ENCODE measurements at regions not wholly inside any gene's neighbourhood (a gene's known extent, or its start where the extent isn't known, plus 50 kb on each side); places are given as distances from the start of the nearest gene placed in this dataset.
A peak's percentile ranks its signal among the peaks of the same experiment; 100 is the strongest.
"Not testable (repeated sequence)": the region's sequence is repeated elsewhere in the genome, so short reads cannot be mapped to it uniquely, and the experiment has no call there.

DNA sequence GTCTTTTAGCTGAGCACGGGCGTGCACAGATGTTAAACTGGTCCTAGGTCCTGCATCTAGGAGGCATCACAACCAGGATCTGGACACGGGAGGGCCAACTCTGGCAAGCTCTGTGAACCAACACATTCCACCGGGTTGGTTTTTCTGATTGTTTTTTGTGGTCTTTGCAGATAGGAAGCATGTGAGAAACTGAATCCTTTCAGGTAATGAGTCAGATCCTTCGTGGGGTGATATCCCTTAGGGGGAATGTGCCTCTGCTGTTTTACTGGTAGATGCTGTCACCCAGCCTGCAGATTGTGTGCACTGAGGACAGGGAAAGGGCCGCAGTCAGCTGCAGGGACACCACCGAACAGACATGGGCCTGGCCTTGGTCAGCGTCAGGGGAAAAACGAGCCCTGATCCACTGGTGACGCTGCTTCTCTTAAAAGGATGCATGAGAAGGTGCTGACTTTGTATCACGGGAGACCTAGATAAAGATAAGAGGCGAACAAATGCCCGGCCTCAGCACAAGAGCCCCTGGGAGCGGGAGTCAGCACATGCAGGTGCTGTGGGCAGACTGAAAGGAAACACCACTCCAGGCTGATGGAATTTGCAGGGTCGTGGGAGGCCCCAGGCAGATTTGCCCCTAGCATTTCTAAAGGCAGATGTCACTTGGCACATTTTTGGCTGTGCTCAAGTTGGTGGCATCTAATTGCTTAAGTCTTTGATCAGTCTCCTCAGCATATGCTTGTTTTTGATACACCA is 51.1 kb downstream of the DOP1B start:
- Histone ChIP-seq H3K4me3 (no peak overlapping the region), H3K27me3 (ENCODE audit: low read depth) (no peaks in the 10 kb centered on the region), H3K4me1 (no peaks in the 10 kb centered on the region), H3K36me3 (replicated peaks) (no peaks in the 10 kb centered on the region), H3K9me3 (no peaks in the 10 kb centered on the region)
- DNase-seq (ENCODE audit: low spot score in 2 of 2): no peak
- in situ Hi-C loops (cut with MboI; ENCODE audit: low sequenced_read_pairs): no loop called here

DNA sequence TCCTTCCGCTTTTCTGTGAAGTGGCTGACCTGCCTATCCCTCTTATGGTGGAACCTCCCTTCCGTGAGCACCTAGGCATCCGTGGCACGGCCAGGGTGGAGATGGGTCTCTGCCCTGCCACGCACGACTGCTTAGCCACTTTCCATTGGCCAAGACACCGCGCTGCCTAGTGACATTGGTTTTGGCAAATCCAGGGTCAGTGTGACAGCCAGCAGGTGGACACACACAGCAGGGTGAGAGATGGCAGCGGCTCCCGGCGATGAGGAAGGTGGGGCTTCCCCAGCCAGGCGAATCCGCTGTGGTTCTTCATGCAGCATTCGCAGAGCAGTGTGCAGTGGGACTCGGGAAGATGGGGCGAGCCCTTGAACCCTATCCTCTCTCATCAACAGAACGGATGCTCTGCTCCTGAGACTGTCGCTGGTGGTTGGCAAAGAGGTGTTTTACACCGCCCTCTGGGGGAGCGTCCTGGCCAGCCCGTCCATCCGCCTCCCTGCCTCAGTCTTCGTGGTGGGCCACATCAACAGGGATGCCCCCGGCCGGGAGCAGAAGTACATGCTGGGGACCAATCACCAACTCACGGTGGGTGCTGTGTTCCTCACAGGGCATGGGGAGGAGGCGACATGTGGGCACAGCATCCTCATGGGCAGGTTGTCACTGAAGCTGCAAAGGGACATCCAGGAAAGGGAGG is 51.8 kb downstream of the DOP1B start:
- DNase-seq (ENCODE audit: low spot score in 2 of 2): no peak
- H3K4me1 ChIP-seq: no peaks in the 10 kb centered on the region

DNA sequence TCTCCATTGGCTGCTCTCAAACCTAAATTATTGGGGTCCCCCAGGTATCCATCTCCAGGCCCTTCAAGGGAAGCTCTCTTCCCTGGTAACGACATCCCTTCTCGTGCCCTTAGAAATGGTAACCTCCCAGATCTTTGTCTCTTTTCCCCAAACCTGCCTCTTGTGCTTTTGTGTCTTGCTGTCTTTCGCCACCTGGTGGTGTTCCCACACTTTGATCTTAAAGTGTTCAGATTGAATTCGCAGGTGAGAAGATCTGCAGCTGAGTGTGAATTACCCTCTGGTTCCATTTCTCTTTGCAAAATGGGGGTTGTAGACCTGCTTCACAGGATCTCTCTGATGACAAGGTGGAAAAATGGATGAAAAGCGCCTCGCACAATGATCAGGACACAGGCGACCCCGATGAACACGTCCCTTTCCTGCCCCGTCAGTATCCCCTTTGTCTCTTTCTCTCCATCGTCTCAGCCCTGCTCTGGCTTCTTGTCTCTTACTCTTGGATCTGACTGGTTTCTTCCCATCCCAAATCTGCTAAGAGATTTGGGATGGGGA is 53.1 kb downstream of the DOP1B start:
- in situ Hi-C loops (cut with MboI; ENCODE audit: low sequenced_read_pairs): no loop called here
- no peaks in the 10 kb centered on the region for H3K27me3 ChIP-seq (ENCODE audit: low read depth)
- H3K4me1 ChIP-seq: no peaks in the 10 kb centered on the region

More for the DNA sequence above, 51.8 kb downstream of the DOP1B start:
- no peaks in the 10 kb centered on the region for H3K27me3 ChIP-seq (ENCODE audit: low read depth)
- H3K9me3 ChIP-seq: no peaks in the 10 kb centered on the region
- H3K36me3 ChIP-seq (replicated peaks): no peaks in the 10 kb centered on the region
- H3K4me3 ChIP-seq: no peak overlapping the region
- in situ Hi-C loops (cut with MboI; ENCODE audit: low sequenced_read_pairs): no loop called here

DNA sequence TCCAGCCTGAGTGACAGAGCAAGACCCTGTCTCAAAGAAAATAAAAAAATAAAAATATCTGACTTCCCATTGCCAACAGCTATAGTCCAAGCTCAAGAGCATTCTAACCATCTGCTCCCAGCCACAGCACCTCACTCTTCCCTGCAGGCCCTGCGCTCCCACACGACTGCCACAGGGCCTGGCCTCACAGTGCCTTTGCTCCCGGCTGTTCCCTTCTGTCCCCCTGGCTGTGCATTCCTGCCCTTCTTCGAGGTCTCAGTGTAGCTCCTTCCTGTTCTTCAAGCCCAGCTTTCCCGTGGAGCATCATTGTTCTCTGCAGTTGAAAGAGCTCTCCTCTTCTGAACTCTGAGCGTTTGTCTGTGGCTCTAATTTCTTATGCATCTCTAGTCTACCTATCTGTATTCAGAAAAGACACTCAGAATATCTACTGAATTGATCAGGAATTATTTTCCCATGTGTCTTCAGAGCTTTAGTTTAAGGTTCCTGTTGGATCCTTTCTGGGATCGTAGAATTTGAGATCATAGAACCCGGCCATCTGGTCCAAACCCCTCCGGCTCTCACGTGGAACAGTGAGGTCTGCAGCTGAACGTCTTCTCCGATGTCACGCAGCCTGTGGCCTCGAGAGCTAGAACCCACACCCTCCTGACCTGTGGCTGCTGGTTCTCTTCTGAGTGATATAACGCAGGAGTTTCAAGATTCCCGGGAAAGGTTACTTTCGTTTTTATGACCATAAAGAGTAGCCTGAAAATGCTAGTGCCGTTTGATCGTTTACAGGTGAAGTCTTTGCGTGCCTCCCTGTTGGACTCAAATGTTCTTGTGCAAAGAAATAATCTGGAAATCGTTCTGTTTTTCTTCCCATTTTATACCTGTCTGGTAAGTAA is 54.4 kb downstream of the DOP1B start:
- Histone ChIP-seq H3K4me3 (no peak overlapping the region), H3K9me3 (no peaks in the 10 kb centered on the region), H3K36me3 (replicated peaks) (peaks cover 6% of the 10 kb centered on the region), H3K27me3 (ENCODE audit: low read depth) (no peaks in the 10 kb centered on the region), H3K4me1 (no peaks in the 10 kb centered on the region)
- DNase-seq (ENCODE audit: low spot score in 2 of 2): no peak
- in situ Hi-C loops (cut with MboI; ENCODE audit: low sequenced_read_pairs): no loop called here

More for the DNA sequence above, 53.1 kb downstream of the DOP1B start:
- no peak overlapping the region for H3K4me3 ChIP-seq
- H3K36me3 ChIP-seq (replicated peaks): peaks cover 6% of the 10 kb centered on the region
- H3K9me3 ChIP-seq: no peaks in the 10 kb centered on the region
- DNase-seq (ENCODE audit: low spot score in 2 of 2): peak; percentile 15 to 48

DNA sequence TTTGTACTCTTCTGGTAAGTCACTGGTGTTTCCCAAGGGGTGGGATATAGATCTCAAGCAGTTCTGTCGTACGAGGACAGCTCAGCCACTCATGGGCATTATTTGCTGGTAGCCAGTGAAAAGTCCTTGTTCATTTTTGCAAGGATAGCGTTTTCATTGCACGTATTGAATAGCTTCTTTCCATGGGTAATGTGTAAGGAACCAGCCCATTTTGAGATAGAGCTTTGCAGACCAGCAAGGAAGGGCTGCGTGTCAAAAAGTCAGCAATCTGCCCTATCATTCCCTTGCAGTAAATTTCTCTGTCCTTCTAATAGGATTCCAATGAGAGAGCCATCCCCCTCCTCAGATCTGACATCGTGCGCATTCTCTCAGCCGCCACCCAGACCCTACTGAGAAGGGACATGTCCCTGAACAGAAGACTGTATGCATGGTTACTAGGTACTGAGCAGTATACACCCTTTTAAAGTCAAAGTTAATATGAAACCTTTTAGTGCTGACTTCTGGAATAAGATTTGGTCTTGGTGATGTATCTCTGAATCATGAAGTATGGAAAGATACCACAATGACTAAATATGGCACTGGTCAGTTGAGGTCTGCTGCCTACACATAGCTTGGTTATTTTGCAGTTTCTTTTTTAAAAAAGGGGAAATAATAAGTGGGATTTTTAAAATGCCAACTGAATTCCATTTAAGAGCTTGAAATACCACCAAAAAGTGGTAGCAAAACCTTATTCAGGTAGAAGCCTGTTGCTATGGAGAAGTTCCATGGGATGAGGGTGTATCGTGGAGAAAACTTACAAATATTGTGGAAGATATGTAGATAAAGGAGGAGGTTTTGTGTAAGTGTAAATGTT is 55.3 kb downstream of the DOP1B start:
- Histone ChIP-seq H3K9me3 (no peaks in the 10 kb centered on the region), H3K4me3 (no peak overlapping the region), H3K36me3 (replicated peaks) (peaks cover 6% of the 10 kb centered on the region), H3K4me1 (no peaks in the 10 kb centered on the region), H3K27me3 (ENCODE audit: low read depth) (no peaks in the 10 kb centered on the region)
- DNase-seq (ENCODE audit: low spot score in 2 of 2): no peak
- in situ Hi-C loops (cut with MboI; ENCODE audit: low sequenced_read_pairs): no loop called here

DNA sequence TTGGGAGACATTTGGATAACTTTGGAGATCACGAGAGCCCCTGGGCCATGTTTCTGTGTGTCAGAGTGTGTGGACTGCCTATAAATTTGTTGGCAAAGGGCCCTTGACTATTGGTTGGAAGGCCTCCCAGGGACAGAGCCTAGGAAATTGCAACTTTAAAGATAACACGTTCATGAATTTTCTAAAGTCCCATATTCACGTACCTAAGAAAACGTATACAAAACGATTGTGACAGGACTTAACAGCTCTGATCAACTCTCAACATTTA is 55.8 kb downstream of the DOP1B start:
- H3K27me3 ChIP-seq (ENCODE audit: low read depth): no peaks in the 10 kb centered on the region
- H3K36me3 ChIP-seq (replicated peaks): peaks cover 6% of the 10 kb centered on the region
- no peaks in the 10 kb centered on the region for H3K9me3 ChIP-seq
- in situ Hi-C loops (cut with MboI; ENCODE audit: low sequenced_read_pairs): no loop called here
- no peaks in the 10 kb centered on the region for H3K4me1 ChIP-seq
- H3K4me3 ChIP-seq: no peak overlapping the region
- DNase-seq (ENCODE audit: low spot score in 2 of 2): no peak

DNA sequence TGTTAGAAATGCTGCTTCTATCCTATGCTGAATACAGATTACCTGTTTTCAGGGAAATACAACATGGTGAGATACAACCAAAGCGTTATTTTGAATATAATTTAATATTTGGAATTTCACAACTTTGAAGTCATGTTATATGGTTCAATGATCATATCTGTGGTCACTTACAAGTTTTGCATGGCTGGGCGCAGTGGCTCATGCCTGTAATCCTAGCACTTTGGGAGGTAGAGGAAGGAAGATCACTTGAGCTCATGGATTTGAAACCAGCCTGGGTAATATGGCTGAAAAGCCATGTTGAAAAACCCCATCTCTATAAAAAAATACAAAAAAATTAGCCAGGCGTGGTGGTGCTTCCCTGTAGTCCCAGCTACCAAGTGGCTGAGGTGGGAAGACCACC is 57.9 kb downstream of the DOP1B start:
- Histone ChIP-seq H3K4me3 (no peak overlapping the region), H3K4me1 (no peaks in the 10 kb centered on the region), H3K36me3 (replicated peaks) (peaks cover 6% of the 10 kb centered on the region), H3K27me3 (ENCODE audit: low read depth) (no peaks in the 10 kb centered on the region), H3K9me3 (no peaks in the 10 kb centered on the region)
- in situ Hi-C loops (cut with MboI; ENCODE audit: low sequenced_read_pairs): no loop called here
- no peak for DNase-seq (ENCODE audit: low spot score in 2 of 2)

DNA sequence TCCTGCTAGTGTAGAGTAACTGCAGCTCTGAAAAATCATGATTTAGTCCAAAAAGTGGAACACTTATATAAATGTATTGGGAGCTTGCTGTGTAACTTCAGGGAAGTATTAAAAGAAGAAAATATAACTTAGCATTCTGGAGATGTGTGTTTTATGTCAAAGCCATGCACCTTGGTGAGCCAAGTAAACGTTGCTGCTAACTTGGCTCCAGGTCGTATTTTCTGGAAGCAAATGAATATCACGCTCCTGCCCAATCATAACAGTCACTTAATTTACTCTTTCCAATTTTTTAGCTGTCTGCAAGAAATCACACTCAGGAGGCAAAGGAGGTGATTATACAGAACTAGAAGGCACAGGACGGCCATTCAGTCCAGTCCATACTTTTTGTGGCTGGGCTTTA is 61.1 kb downstream of the DOP1B start:
- Histone ChIP-seq H3K36me3 (replicated peaks) (peaks cover 6% of the 10 kb centered on the region), H3K9me3 (no peaks in the 10 kb centered on the region), H3K4me1 (no peaks in the 10 kb centered on the region), H3K4me3 (no peak overlapping the region), H3K27me3 (ENCODE audit: low read depth) (no peaks in the 10 kb centered on the region)
- no peak for DNase-seq (ENCODE audit: low spot score in 2 of 2)
- in situ Hi-C loops (cut with MboI; ENCODE audit: low sequenced_read_pairs): no loop called here

DNA sequence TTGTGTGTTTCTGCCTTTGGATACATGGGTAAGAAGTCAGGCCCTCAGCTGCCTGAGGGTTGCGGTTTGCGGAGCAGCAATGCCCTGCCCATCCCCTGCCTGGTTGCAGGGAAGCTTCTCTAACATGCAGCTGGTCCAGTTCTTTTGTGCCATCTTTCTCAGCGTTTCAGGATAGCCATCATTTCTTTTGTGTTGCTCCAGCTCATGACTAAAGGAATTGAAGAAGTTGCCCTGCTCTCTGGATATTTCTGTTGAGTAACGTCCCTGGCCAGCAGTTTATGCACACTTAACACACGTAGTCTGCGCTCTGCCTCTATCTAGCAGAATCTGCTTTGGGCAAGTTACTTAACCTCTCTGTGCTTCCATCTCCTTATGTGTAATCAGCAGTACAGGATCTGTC is 62.1 kb downstream of the DOP1B start:
- peaks cover 6% of the 10 kb centered on the region for H3K36me3 ChIP-seq (replicated peaks)
- no peaks in the 10 kb centered on the region for H3K9me3 ChIP-seq
- no peak overlapping the region for H3K4me3 ChIP-seq
- no peaks in the 10 kb centered on the region for H3K4me1 ChIP-seq
- no peak for DNase-seq (ENCODE audit: low spot score in 2 of 2)
- in situ Hi-C loops (cut with MboI; ENCODE audit: low sequenced_read_pairs): no loop called here
- H3K27me3 ChIP-seq (ENCODE audit: low read depth): no peaks in the 10 kb centered on the region

DNA sequence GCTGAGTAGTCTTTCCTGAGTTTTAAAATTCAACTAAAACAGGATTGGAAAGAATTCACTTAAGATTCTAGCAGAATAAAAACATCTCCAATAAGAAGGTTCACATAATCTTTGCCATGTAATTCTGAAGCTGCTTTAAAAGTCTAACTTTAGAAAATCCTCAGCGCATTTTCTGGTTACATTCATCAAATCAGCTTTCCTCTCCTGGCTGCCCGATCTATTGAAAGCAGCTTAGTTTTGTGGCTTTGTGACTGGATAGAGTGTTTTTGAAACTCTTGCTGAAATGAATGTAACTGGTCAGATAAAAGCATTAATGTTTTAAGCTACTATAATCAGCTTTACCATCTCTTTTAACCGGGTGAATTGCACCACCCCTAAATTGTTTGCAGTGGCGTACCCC is 66.8 kb downstream of the DOP1B start:
- no peaks in the 10 kb centered on the region for H3K9me3 ChIP-seq
- H3K4me1 ChIP-seq: no peaks in the 10 kb centered on the region
- in situ Hi-C loops (cut with MboI; ENCODE audit: low sequenced_read_pairs): no loop called here
- peaks cover 2% of the 10 kb centered on the region; the same call in 1 of the 2 replicates for H3K36me3 ChIP-seq (replicated peaks)
- H3K4me3 ChIP-seq: no peak overlapping the region
- peak in 1 of 2 experiments; percentile 6 for DNase-seq (ENCODE audit: low spot score in 2 of 2)
- H3K27me3 ChIP-seq (ENCODE audit: low read depth): no peaks in the 10 kb centered on the region

DNA sequence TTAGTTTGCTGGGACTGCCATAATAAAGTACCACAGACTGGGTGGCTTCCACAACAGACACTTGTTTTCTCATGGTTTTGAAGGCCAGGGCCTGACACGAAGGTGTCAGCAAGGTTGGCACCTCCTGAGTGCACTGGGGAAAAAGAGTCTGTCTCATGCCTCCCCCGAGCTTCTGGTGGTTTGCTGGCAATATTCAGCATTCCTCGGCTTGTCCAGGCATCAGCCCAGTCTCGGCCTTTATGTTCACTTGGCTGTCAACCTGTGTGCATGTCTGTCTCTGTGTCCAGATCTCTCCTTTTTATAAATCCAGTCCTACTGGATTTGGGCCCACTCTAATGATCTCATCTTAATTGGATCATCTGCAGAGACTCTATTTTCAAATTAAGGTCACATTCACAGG is 72.6 kb downstream of the DOP1B start:
- no peaks in the 10 kb centered on the region for H3K4me1 ChIP-seq
- H3K27me3 ChIP-seq (ENCODE audit: low read depth): no peaks in the 10 kb centered on the region
- no peaks in the 10 kb centered on the region for H3K9me3 ChIP-seq
- no peak for DNase-seq (ENCODE audit: low spot score in 2 of 2)
- in situ Hi-C loops (cut with MboI; ENCODE audit: low sequenced_read_pairs): no loop called here
- H3K4me3 ChIP-seq: no peak overlapping the region
- H3K36me3 ChIP-seq (replicated peaks): peaks cover 8% of the 10 kb centered on the region

DNA sequence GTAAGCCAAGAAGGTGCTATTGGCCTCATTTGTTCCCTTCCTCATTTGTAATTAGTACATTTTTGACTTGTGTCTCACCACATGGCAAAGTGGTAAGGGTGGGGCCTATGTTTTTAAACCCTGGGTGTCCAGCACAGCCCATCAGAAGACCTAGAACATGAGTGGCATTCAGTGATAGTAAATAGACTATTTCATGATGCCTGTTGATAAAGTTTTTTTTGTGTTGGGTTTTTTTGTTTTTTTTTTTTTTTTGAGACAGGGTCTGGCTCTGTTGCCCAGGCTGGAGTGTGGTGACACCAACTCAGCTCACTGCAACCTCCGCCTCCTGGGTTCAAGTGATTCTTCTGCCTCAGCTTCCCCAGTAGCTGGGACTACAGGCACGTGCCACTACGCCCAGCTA is 74.8 kb downstream of the DOP1B start:
- not testable (repeated sequence) for H3K4me1 ChIP-seq

DNA sequence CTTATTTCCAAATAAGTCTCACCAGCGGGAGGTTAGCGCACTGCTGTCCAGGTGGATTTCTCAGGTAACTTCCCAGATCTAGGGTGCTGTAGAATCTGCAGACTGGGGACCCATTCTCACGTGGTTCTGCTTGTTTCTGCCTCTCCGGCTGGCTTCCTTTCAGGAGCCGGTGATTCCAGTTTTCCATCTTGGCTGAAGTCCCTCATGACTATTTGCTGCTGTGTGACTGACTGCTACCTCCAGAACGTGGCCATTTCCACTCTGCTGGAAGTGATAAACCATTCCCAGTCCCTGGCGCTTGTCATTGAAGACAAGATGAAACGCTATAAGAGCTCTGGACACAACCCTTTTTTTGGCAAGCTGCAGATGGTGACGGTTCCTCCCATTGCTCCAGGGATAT is 76.0 kb downstream of the DOP1B start:
- H3K4me1 ChIP-seq: no peaks in the 10 kb centered on the region
- no peaks in the 10 kb centered on the region for H3K9me3 ChIP-seq
- no peak for DNase-seq (ENCODE audit: low spot score in 2 of 2)
- no peaks in the 10 kb centered on the region for H3K27me3 ChIP-seq (ENCODE audit: low read depth)
- in situ Hi-C loops (cut with MboI; ENCODE audit: low sequenced_read_pairs): no loop called here
- no peak overlapping the region for H3K4me3 ChIP-seq
- H3K36me3 ChIP-seq (replicated peaks): peaks cover 5% of the 10 kb centered on the region

More for the DNA sequence above, 74.8 kb downstream of the DOP1B start:
- in situ Hi-C loops (cut with MboI; ENCODE audit: low sequenced_read_pairs); DNase-seq (ENCODE audit: low spot score in 2 of 2); H3K27me3 ChIP-seq (ENCODE audit: low read depth); H3K4me3 ChIP-seq; H3K36me3 ChIP-seq (replicated peaks); H3K9me3 ChIP-seq: not testable (repeated sequence)
